Uterus (tissue), 2 donors: ENCODE measurements at regions not wholly inside any gene's neighbourhood (a gene's known extent, or its start where the extent isn't known, plus 50 kb on each side); places are given as distances from the start of the nearest gene placed in this dataset.

ENCODE experiments used
- CTCF ChIP-seq, 4 experiments: fragments of 200-600 bp in 2 of 4; fragments of 450-650 bp in 2 of 4; sonication (generic) in 2 of 4; IDR thresholded peaks; one replicate each; pipeline ENCODE4 v1.5.1; 2016 to 2019; ENCODE audit warnings: antibody characterized with exemption in 4 of 4, mild to moderate bottlenecking in 2 of 4, moderate library complexity in 1 of 4
- POLR2A ChIP-seq, 2 donors: fragments of 450-650 bp; IDR thresholded peaks; one replicate each; pipeline ENCODE4 v1.6.1; 2016; ENCODE audit warnings: antibody characterized with exemption in 2 of 2, mild to moderate bottlenecking in 1 of 2, moderate library complexity in 1 of 2

DNA sequence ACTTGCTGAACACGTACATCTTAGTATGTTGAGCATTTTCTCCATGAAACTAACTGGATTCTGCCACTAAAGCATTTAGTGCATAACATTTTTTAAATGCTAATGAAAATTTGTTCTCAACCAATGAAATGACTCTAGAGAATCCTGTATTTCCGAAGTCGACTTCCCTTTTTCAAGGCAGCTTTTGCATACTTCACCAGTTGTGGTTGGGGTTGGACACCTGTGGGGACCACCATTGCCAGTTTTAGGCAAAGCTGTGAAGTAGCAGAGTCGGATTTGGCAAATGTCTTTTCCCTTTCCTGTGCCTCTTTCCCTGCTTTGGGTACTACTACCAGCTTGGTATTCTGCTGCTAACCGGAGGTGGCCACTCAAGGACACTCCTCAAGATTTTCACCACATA, 349.2 kb downstream of the BCAT1 start:
- TF ChIP-seq POLR2A (IDR thresholded peaks at IDR 0.05), result no peak
- TF ChIP-seq CTCF (IDR thresholded peaks at IDR 0.05), result no peak
